SK-N-MC (cell line): ENCODE measurements at regions not wholly inside any gene's neighbourhood (a gene's known extent, or its start where the extent isn't known, plus 50 kb on each side); places are given as distances from the start of the nearest gene placed in this dataset.

Experiments
- EZH2 ChIP-seq: fragments of 200-600 bp; sonication (generic); IDR thresholded peaks from one replicate; pipeline ENCODE4 v1.6.1; 2017; ENCODE audit warnings: antibody characterized with exemption
- POLR2AphosphoS5 ChIP-seq: IDR thresholded peaks from 2 replicates; pipeline ENCODE4 v1.6.1; 2012; ENCODE audit warnings: mild to moderate bottlenecking, low read depth, low read length, borderline replicate concordance

DNA sequence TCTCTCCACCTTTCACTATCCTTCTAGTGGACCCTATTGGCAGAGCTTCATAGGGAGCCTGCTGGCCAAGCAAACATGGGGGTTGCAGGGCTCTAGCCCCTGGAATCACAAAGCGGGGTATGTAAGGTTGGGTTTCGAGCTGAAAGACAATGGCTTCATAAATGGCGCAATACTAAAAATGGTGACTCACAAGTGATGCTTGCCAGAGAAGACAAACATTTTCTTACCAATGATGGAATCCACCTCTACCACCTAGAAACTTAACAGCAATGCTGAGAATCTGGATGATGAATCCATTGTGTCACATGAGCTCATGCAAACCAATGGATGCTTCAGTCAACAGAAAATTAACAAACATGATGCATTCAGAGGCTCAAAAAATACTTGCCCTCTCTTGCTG lies 375.3 kb upstream of the PSMD7 start:
- no peak for TF ChIP-seq EZH2
- no peak for TF ChIP-seq POLR2AphosphoS5
